Dedifferentiated amniotic fluid mesenchymal stem cell (primary cell): ENCODE measurements at regions not wholly inside any gene's neighbourhood (a gene's known extent, or its start where the extent isn't known, plus 50 kb on each side); places are given as distances from the start of the nearest gene placed in this dataset.
"Not testable (repeated sequence)": the region's sequence is repeated elsewhere in the genome, so short reads cannot be mapped to it uniquely, and the experiment has no call there.

Experiments
- DNase-seq: peaks from one replicate; pipeline ENCODE4 v3.0.0-alpha.2; 2016; ENCODE audit errors: extremely low spot score

DNA sequence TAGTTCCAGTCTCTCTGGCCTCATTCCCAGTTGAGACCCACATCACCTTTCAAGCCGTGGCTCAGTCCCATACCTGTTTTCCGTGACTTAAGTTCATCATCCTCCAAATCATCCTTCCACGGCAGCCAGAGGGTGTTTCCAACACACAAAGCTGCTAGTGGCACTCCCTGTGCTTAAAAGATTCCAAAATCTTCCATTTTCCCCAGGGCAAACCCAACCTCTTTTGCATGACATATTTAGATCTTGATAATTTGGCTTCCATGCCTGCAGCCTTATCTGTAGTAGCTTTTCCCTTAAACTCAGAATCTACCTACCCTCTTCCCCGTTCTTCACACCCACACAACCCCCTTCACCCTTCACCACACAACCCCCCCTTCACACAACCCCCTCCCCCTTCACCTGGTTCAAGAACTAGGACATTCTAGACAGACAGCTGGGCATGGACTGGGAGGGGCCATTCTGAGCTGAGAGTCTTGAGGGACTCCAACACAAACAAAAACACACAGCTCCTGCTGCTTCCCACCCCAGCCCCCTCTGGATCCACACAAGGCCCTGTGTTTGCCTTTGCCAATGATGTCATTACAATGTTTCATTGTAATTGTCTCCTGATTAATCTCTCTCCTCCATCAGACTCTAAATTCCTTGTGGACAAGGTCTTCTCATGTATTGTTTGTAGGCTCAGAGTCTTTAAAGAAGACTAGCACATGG is 268.2 kb downstream of the SH3GL2 start:
- no peak for DNase-seq

DNA sequence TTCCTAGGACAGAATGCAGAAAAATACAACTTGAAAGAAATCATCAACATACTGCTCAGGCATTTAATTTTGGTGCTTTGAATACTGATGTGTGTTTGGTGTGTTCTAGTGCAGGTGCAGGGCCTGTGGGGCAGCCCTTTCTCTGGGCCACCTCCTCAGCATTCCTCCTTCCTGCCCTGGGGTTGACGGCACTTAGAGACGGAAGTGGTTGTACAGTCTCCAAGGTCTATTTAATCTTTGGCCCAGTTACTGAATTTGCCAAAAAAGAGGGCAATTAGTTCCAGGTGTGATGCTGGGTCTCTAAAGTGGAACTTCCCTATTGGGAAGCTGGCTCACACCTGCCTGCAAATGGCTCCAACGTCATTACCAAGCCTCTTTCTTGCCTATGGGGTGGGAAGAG is 269.0 kb downstream of the SH3GL2 start:
- DNase-seq, result no peak

DNA sequence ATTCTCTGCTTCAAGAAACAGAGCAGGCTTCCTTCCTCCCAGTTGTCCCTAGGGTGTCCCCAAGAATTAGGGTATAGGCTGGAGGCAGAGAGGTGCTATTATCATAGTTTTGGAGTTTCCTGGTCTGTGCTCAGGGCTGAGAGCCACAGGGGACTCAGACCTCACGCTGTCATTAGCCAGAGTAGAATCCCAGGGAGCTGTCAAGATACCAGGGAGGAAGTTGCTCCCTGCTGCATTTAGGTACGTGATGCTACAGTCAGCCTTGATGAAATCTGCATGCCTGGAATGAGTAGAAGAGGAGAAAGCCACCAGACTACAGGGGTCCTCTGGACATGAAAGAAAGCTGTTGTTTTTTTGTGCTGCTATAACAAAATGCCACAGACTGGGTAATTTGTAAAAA is 273.2 kb downstream of the SH3GL2 start:
- DNase-seq, result no peak

DNA sequence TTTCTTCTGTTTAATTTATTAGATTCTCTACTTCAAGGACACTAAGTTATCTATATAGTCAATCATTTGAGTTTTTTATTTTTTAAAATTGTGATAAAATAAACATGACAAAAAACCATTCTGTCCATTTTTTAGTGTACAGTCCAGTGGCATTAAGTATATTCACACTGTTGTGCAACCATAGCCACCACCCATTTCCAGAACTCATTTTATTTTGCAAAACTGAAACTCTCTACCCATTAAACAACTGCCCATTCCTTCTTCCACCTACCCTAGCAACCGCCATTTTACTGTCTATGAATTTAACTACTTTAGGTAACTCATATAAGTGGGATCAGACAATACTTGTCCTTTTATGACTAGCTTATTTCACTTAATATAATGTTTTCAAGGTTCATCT is 275.6 kb downstream of the SH3GL2 start:
- DNase-seq, result no peak

DNA sequence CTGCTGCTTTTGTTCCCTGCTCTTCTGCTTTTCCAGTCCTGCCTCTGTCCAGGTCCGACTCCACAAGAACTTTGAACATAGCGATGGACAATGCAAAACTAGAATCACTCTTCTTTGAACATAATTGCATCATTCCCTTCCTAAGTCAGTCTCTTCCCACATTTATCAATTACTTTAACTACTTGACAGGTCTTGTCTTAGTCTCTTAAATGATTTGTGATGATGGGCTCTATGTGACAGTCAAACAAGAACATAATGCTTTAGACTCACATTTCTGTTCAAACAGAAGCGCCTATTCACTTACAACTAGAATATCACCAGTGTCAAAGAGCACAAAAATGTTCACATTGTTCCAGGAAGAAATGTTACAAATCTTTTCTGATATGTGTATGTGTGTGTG is 278.1 kb downstream of the SH3GL2 start:
- DNase-seq, result no peak

DNA sequence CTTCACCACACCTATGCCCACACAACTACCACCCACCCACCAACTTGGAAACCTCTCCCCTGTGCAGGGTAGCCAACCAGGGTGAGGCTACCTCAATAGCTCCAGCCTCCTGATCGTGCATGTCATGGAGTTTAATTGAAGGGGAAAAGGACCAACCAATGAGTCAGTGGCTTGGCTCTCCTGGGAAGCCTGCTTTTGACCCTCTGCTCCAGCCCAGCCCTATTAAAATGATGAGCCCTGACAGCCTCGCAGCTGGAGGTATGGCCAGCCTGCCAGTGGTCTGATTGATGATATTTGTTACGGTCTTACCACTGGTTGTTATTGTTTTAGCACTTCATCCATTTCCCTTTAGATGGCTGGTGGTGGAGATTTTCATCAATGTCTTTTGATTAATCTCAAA is 280.4 kb downstream of the SH3GL2 start:
- DNase-seq, result no peak

DNA sequence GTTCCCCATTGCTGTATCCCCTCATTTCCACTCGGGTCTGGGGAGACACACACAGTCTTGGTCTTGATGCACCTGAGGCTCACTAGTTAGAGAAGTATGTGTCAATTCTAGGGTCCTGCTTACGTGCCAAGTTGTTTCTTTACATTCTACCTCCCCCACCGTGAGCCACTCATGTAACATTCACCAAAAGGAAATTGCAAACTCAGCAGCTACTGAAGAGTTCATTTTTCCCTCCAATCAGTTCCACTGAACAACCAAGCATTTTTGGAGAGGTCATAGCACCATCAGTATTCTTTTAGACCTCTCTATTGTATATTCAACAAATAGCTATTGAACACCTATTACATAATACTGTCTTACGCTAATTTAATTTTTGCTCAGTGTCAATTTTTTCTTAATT is 281.1 kb downstream of the SH3GL2 start:
- DNase-seq, result no peak

DNA sequence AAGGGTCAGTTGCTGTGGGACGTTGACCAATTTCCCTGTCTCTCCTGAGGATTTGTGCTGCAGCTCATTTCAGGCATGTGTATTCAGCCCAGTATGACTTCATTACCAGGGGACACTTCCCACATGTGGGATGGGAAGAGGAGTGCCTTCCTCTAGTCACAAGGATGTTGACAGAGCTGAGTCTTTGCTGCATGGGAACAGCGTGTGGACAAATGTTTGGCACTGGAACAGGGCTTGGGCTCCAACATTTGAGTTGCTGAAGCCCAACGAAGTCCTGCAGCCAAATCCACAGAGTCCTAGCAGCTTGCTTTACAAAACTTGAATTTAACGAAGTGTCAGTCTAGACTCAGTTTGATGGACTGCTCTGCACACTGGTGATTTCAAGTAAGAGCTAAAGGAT is 283.2 kb downstream of the SH3GL2 start:
- no peak for DNase-seq

DNA sequence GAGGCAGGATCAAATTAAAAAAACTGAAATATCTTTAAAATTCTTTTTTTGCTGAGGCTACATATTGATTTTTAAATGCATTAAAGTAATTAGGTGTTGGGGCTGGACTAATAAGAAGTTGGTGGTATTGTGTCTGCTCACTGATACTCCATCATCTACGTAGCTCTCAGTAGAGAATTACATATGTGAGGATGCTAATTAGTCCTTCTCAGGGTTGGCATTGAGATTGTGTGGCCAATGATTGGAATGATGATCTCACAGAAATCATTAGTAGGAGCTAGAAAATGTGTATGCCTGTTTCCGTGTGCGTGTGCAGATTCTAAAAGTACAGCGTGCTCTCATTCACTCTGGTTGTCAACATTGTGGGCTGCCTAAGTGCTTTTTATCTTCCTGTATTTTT is 283.8 kb downstream of the SH3GL2 start:
- no peak for DNase-seq

DNA sequence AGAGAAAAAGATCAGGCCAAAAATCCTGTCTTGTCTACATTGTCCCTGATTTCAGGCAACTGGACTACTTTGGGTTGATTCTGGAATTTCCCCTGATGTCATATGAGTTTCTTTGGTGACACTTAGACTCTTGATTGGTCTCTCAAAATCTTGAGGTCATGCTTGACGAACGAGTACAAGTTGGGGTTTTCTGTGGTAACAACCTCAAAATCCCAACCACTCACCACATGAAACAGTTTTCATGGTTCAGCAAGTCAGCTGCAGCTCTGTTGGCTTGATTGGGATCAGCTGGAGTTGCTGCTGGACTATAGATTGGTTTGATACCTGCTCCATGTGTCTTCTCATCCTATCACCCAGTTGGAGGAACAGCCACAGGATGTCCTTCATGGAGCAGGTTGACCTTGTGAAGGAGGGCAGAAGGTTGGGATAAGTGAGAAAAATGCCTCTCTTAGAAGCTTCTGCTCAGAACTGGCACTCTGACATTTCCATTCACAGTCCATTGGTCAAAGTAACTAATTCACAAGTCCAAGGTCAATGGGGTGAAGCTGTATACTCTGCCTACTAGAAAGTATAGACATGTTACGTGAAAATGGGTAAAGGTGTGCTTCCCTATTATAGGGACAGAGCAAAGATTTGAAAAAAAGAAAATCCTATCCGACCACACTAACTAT is 284.5 kb downstream of the SH3GL2 start:
- DNase-seq, result no peak

DNA sequence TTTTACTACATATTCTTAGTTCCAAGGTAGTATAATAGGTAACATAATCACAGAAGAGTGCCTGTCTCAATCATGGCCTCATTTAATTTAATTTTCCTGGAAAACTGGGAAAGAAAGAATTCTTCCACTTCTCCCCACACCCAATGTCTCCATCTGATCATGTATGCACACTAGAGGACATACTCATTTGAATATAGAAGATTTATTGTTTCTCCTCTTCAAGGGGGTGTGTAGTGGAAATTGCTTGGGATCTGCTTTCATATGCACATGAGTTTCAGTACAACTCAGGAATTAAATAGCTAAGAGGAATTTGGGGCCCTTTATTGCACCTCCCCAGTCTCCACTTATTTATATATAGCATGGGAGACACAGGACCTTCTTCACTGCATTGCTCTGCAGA is 285.1 kb downstream of the SH3GL2 start:
- no peak for DNase-seq

DNA sequence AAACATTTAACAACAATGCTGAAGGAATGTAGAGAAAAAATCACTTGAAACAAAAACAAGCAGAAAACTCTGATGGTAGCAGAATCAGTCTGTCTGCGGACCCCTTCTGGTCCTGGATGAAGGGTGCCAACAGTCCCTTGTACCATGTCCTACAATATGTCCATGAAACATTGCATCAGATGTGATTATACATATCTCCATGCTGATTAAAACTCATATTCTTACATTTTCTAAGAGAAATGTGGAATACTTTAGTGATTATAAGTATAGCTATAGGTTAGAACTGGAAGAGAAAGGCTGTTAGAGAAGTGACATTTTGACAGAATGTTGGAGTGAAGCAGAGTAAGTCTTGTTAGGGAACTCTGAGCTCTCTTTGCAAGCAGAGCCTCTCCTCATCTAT is 286.1 kb downstream of the SH3GL2 start:
- no peak for DNase-seq

DNA sequence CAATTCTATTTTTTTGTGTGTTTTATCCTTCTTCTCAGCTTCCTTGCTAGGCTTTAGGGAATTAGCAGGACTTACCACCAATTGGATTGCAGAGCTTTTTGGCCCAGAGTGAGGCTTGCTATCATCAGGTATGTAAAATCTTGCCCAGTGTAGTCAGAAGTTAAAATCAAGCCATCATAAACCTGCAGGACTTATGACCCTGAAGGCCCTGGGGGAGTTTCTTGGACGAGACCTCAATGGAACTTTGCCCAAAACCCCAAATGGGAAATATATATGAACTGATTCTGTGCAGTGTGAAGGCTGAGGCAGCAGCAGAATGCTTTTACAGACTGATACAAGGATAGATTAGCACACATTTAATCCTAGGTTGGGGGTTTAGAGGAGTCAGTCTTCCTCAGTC is 287.0 kb downstream of the SH3GL2 start:
- no peak for DNase-seq

DNA sequence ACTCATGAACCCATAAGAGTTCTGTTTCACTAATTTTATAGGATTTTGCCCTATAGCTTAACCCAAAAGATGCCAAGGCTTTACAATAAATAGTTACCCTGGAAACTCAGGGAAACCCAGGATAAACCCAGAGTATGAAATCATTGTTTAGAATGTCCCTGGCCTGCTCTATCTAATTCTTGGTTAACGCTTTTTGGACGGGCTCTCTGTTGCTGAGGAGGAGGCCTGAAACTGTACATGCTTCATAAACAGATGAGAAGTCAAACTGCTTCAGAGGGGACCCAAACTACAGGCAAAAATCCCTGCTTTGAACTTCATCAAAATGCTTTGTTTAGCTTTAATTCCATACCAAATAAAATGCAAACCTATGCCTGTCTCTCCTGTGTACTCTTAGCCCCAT is 291.9 kb downstream of the SH3GL2 start:
- DNase-seq, result no peak

DNA sequence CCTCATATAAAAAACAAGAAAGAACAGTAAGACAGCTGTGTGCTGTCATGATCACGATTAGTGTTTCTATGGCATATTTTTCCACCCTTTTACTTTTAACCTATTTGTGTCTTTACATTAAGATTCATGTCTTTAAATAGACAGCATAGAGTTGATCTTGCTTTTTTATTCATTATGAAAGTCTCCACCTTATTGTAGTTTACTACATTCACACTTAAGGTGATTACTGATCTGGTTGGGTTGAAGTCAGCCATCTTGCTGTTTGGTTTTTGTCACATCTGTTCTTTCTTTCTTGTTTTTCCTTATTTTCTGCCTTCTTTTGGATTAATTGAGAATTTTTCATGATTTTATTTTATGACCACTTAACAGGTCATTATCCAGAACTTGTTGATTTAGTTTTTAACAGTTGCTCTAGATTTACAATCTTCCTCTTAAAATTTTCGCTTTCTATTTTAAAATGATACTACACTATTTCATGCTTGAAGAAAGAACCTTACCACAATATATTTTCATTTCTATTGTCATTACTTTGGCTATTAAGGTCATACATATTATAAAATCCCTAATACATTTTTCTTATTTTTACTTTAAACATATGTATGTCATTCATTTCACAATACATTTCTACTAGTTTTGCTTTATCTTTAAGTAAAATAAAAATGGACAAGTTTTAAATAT is 292.5 kb downstream of the SH3GL2 start:
- DNase-seq, result no peak

DNA sequence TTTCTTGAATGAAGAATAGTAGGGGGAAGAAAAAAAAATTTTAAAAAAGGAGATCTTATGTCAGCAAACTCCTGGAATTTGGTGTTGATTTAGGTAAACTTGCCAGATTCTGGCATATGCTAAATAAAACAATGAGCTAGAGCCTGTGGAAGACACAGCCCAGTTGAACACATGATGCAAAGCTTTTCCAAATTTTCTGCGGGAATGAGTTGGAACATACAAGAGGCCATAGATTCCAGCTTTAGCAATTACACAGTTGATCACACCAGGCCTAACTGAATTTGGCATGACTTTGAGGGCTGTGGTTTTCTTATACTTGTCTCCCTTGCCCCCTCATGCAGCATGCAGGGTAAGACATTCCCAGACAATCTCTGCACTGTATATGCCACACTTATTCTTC is 297.0 kb downstream of the SH3GL2 start:
- DNase-seq, result no peak

DNA sequence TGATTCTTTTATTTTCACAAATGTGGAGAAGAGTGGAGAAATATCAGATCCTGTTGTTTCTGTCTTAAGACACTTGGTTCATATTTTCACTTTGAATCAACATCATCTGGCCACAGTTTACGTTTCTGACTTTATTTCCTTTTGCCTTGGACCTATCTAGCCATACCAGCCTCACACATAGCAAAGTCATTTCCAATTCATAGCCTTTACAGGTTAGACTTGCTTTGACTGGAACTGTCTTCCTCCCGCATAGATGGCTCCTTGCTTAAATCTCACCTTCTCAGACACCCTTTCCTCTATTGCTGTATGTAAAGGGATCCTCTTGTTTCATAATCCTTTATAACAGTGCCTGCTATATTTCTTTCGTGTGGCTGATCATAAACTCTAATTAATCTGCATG is 297.8 kb downstream of the SH3GL2 start:
- DNase-seq, result no peak

DNA sequence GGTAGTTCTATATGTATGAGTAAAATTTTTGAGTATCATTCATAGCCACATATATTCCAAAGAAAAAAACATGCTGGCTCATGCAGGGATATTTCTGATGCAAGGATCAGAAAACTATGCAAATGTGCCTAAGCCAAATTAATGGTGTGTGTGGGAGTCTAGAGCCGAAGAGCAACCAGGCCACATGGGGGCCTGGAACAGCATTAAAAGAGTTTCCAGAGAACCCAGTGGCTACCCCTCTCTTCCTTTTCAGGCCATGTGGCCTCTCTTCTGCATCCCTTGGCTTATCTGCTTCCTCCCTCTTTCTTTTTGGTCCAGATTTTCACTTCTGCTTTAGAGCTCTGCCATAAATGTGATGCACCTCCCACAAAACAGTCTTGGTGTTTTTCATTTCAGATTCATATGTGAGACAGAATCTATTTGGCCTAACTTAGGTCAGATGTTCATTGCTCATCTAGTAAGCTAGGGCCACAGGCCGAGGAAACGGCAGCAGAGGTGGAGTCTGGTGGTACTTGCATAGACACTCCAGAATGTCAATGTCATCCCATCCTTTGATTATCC is 300.0 kb downstream of the SH3GL2 start:
- no peak for DNase-seq

DNA sequence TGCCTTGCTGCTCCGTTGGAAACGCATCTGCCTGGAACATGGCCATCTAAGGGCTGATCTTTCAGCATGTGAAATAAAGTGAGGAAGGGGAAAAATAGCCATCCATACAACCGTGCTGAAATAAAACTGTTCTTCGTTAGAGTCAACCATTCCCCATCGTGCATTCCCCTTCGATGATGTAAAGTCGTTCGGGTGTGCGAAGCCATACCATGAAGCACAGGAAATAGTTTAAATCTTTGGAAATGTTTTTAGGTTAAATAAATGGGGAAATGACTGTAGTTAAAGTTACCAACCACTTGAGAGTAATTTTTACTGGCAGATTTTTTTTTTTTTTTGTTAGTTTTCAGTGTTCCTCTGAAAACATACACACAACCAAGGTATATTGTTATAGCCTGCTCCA is 302.5 kb downstream of the SH3GL2 start:
- DNase-seq, result peak; percentile 68

DNA sequence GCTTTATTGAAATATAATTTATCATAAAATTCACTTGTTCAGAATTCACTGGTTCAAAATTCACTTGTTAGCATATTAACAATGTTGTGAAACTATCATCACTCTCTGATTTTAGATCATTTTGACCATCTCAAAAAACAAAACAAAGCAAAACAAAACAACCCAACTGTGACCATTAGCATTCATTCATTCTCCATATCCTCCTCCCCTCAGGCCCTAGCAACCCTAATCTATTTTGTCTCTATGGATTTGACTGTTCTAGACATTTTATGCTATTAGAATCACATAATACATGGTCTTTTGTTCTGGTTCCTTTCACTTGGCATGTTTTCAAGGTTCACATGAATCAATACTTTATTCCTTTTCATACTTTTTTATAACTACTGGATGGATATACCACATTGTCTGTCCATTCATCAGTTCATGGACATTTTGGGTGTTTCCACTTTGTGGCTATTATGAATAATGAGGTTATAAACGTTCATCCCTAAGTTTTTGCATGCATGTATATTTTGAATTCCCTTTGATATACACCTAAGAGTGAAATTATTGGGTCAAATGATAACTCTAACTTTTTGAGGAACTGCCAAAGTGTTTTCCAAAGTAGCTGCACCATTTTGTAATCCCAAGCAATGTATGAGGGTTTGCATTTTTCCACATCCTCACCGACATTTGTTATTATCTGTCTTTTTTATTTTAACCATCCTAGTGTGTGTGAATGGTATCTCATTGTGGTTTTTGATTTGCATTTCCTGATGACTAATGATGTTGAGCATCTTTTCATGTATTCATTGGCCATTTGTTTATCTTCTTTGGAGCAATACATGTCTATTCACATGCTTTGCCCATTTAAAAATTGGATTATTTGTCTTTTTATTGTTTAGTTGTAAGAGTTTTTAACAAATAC is 304.1 kb downstream of the SH3GL2 start:
- DNase-seq, result no peak

DNA sequence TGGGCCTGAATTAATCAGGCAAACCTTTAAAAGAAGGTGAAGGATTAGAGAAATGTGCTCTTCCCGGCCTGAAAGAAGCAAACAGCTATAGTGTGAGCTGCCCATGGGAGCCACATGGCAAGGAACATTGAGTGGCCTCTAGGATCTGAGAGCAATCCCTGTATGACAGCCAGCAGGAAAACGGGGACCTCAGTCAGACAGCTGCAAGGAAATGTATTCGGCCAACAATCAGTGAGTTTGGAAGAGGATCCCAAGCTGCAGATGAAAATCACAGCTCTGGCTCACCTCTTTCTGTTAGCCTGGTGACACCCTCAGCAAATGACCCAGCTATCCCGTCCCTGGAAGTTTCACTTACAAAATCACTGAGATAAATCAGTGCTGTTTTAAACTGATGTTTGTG is 309.2 kb downstream of the SH3GL2 start:
- no peak for DNase-seq

DNA sequence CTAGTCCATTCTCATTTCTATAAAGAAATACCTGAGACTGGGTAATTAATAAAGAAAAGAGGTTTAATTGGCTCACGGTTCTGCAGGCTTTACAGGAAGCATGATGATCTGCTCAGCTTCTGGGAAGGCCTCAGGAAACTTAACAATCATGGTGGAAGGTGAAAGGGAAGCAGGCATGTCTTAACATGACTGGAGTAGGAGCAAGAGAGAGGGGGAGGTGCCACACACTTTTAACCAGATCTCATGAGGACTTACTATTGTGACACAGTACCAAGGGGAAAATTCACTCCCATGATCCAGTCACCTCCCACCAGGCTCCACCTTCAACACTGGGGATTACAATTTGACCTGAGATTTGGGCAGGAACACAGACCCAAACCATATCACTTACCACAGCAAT is 310.1 kb downstream of the SH3GL2 start:
- not testable (repeated sequence) for DNase-seq
